ENCODE measurements at regions not wholly inside any gene's neighbourhood (a gene's known extent, or its start where the extent isn't known, plus 50 kb on each side); places are given as distances from the start of the nearest gene placed in this dataset.
"Not testable (repeated sequence)": the region's sequence is repeated elsewhere in the genome, so short reads cannot be mapped to it uniquely, and the experiment has no call there.

GRCh38 chr10:130282492-130283218, 146.5 kb downstream of the GLRX3 start:
- intact Hi-C loops (cut with micrococcal nuclease; ENCODE audit: unreplicated experiment), result no loop called here
- TF ChIP-seq EZH2 (IDR thresholded peaks at IDR 0.05; ENCODE audit: borderline replicate concordance, low read depth, low read length, poor library complexity, severe bottlenecking) (no peak), CTCF (conservative IDR thresholded peaks at IDR 0.05; ENCODE audit: low read depth, low read length) (no peak)
- no peaks in the 10 kb centered on the region for H3K27me3 ChIP-seq (replicated peaks; ENCODE audit: insufficient read depth, low read depth, low read length, poor library complexity)
- no TSS peak for BruUV-seq (replicated peaks)
- CTCF ChIA-PET, result no interaction called here
- no peak for DNase-seq (ENCODE audit: low spot score)
- H3K4me3 ChIP-seq (ENCODE audit: low read depth, low read length, poor library complexity, severe bottlenecking), result no peak overlapping the region
- H3K4me1 ChIP-seq (ENCODE audit: insufficient read depth, low read length, poor library complexity, severe bottlenecking), result no peaks in the 10 kb centered on the region
- H3K27ac ChIP-seq (ENCODE audit: low read depth, low read length, poor library complexity, severe bottlenecking), result no peak overlapping the region
- POLR2A ChIA-PET (ENCODE audit: low non-redundant PET), result no interaction called here
- peaks cover 59% of the 10 kb centered on the region for H3K9me3 ChIP-seq (ENCODE audit: low read depth, low read length, poor library complexity, severe bottlenecking)
- H3K36me3 ChIP-seq (ENCODE audit: insufficient read depth, low read length, poor library complexity, severe bottlenecking), result no peaks in the 10 kb centered on the region

- Histone ChIP-seq H3K27me3 (replicated peaks; ENCODE audit: insufficient read depth, low read depth, low read length, poor library complexity) (no peaks in the 10 kb centered on the region), H3K4me3 (ENCODE audit: low read depth, low read length, poor library complexity, severe bottlenecking) (no peak overlapping the region), H3K27ac (ENCODE audit: low read depth, low read length, poor library complexity, severe bottlenecking) (no peak overlapping the region), H3K9me3 (ENCODE audit: low read depth, low read length, poor library complexity, severe bottlenecking) (peaks cover 59% of the 10 kb centered on the region), H3K36me3 (ENCODE audit: insufficient read depth, low read length, poor library complexity, severe bottlenecking) (no peaks in the 10 kb centered on the region), H3K4me1 (ENCODE audit: insufficient read depth, low read length, poor library complexity, severe bottlenecking) (no peaks in the 10 kb centered on the region)
- intact Hi-C loops (cut with micrococcal nuclease; ENCODE audit: unreplicated experiment), result no loop called here
- BruUV-seq (replicated peaks), result no TSS peak
- TF ChIP-seq CTCF (conservative IDR thresholded peaks at IDR 0.05; ENCODE audit: low read depth, low read length) (no peak), EZH2 (IDR thresholded peaks at IDR 0.05; ENCODE audit: borderline replicate concordance, low read depth, low read length, poor library complexity, severe bottlenecking) (no peak)
- POLR2A ChIA-PET (ENCODE audit: low non-redundant PET), result no interaction called here
- CTCF ChIA-PET, result no interaction called here
- no peak for DNase-seq (ENCODE audit: low spot score)
Measured at GRCh38 chr10:130283219-130283545, 147.0 kb downstream of the GLRX3 start.

GRCh38 chr10:130295761-130296160, 159.6 kb downstream of the GLRX3 start:
- POLR2A ChIA-PET (ENCODE audit: low non-redundant PET); BruUV-seq (replicated peaks); DNase-seq (ENCODE audit: low spot score); H3K27ac ChIP-seq (ENCODE audit: low read depth, low read length, poor library complexity, severe bottlenecking); H3K27me3 ChIP-seq (replicated peaks; ENCODE audit: insufficient read depth, low read depth, low read length, poor library complexity); H3K36me3 ChIP-seq (ENCODE audit: insufficient read depth, low read length, poor library complexity, severe bottlenecking); H3K4me3 ChIP-seq (ENCODE audit: low read depth, low read length, poor library complexity, severe bottlenecking); H3K9me3 ChIP-seq (ENCODE audit: low read depth, low read length, poor library complexity, severe bottlenecking); intact Hi-C loops (cut with micrococcal nuclease; ENCODE audit: unreplicated experiment); CTCF ChIA-PET; H3K4me1 ChIP-seq (ENCODE audit: insufficient read depth, low read length, poor library complexity, severe bottlenecking): not testable (repeated sequence)

- Histone ChIP-seq H3K27ac (ENCODE audit: low read depth, low read length, poor library complexity, severe bottlenecking) (peak overlapping the region; percentile 86), H3K27me3 (replicated peaks; ENCODE audit: insufficient read depth, low read depth, low read length, poor library complexity) (no peaks in the 10 kb centered on the region), H3K9me3 (ENCODE audit: low read depth, low read length, poor library complexity, severe bottlenecking) (peaks cover 6% of the 10 kb centered on the region), H3K4me3 (ENCODE audit: low read depth, low read length, poor library complexity, severe bottlenecking) (peak overlapping the region; percentile 48), H3K4me1 (ENCODE audit: insufficient read depth, low read length, poor library complexity, severe bottlenecking) (no peaks in the 10 kb centered on the region), H3K36me3 (ENCODE audit: insufficient read depth, low read length, poor library complexity, severe bottlenecking) (no peaks in the 10 kb centered on the region)
- ChIA-PET CTCF (no interaction called here), POLR2A (ENCODE audit: low non-redundant PET) (no interaction called here)
- TF ChIP-seq EZH2 (IDR thresholded peaks at IDR 0.05; ENCODE audit: borderline replicate concordance, low read depth, low read length, poor library complexity, severe bottlenecking) (no peak), CTCF (conservative IDR thresholded peaks at IDR 0.05; ENCODE audit: low read depth, low read length) (no peak)
- DNase-seq (ENCODE audit: low spot score), result peak; percentile 52
- intact Hi-C loops (cut with micrococcal nuclease; ENCODE audit: unreplicated experiment), result no loop called here
- no TSS peak for BruUV-seq (replicated peaks)
Measured at GRCh38 chr10:130300608-130301020, 164.4 kb downstream of the GLRX3 start.

All from A673 (cell line).